Heart left ventricle (tissue), 16 donors: ENCODE measurements at regions not wholly inside any gene's neighbourhood (a gene's known extent, or its start where the extent isn't known, plus 50 kb on each side); places are given as distances from the start of the nearest gene placed in this dataset.

Experiments
- ATAC-seq, 4 donors: fragments of 200-7000 bp; cut with Tn5 transposase; one replicate each; pipeline ENCODE4 v1.9.1; 2020 to 2022; ENCODE audit warnings: moderate library complexity in 4 of 4, mild to moderate bottlenecking in 3 of 4, moderate number of reproducible peaks in 1 of 4
- DNase-seq, 5 donors: peaks; one replicate each; pipeline ENCODE4 v3.0.0-alpha.2; 2020
- H3K27ac ChIP-seq, 12 donors: fragments of 200-600 bp; sonication (generic) in 4 of 12; one replicate each; pipeline versions ENCODE4 v1.5.0 to v1.8.0; 2016 to 2022; ENCODE audit warnings: mild to moderate bottlenecking in 2 of 12
- H3K27me3 ChIP-seq, 9 donors: fragments of 200-600 bp; sonication (generic) in 2 of 9; one replicate each; pipeline versions ENCODE4 v1.5.1 to v1.8.0; 2016 to 2022; ENCODE audit warnings: mild to moderate bottlenecking in 3 of 9
- H3K36me3 ChIP-seq, 9 donors: fragments of 200-600 bp; sonication (generic) in 2 of 9; one replicate each; pipeline versions ENCODE4 v1.5.0 to v1.8.0; 2018 to 2022; ENCODE audit warnings: mild to moderate bottlenecking in 2 of 9
- H3K4me1 ChIP-seq, 12 donors: fragments of 200-600 bp; sonication (generic) in 4 of 12; one replicate each; pipeline versions ENCODE4 v1.5.0 to v1.8.0; 2016 to 2022; ENCODE audit warnings: mild to moderate bottlenecking in 3 of 12
- H3K4me3 ChIP-seq, 12 donors: fragments of 200-600 bp; sonication (generic) in 4 of 12; one replicate each; pipeline versions ENCODE4 v1.5.0 to v1.8.0; 2017 to 2022; ENCODE audit warnings: mild to moderate bottlenecking in 9 of 12, moderate library complexity in 4 of 12
- H3K9me3 ChIP-seq, 12 donors: fragments of 200-600 bp; sonication (generic) in 4 of 12; one replicate each; pipeline versions ENCODE4 v1.5.0 to v1.8.0; 2016 to 2022; ENCODE audit warnings: mild to moderate bottlenecking in 1 of 12
- CTCF ChIP-seq, 12 donors: fragments of 200-600 bp; sonication (generic) in 4 of 12; IDR thresholded peaks; one replicate each; pipeline versions ENCODE4 v1.5.0 to v1.8.0; 2018 to 2022; ENCODE audit warnings: antibody characterized with exemption in 12 of 12, mild to moderate bottlenecking in 5 of 12
- POLR2A ChIP-seq, 2 donors: fragments of 450-650 bp; IDR thresholded peaks; one replicate each; pipeline ENCODE4 v1.6.1; 2017; ENCODE audit warnings: antibody characterized with exemption in 2 of 2, mild to moderate bottlenecking in 2 of 2, moderate library complexity in 2 of 2
- WGBS, 4 donors: extraction: QIAGEN DNeasy Blood & Tissue Kit in 2 of 4; methylation state at CpG; one replicate each; pipeline versions ENCODE4 v1.1.5 to v1.1.7; 2013 to 2018; 5-methylcytosine and 5-hydroxymethylcytosine counted together
- intact Hi-C, 10 donors: fragments of 100-400 bp; cut with DNase I; formaldehyde crosslinking; loops; one replicate each; pipeline versions ENCODE4 v1.11.1 to v1.14.2; 2022
- donor health status: ischemic (EF 13 %, LVEDD 7.1; RV severe dilation, severe dysfunction).
- donor health status: healthy with polysubstance abuse.
- donor health status: DM: no; HTN: yes; CAD: no.
- donor health status: DM: no; HTN: no; CAD: no.
- donor health status: ischemic (EF 25% LVEDD 6.9; RV normal size, moderate dysfunction).
- donor health status: ischemic (EF 25% LVEDD 5.7; RV mildly dilated, moderate dysfunction).
- donor health status: healthy.
- donor health status: DM: yes; HTN: yes; CAD: no.
- donor health status: ischemic (EF 35%, LVEDD 5.7; RV mildly dilated, moderate dysfunction).
- donor health status: nonischemic (EF 11% LVEDD 7.7; RV severe dilation, severe dysfunction).
- donor health status: DM: yes; HTN: yes; CAD: no.
- donor health status: PGD.
- donor health status: ischemic (EF 29% LVEDD 5.4; RV normal size, mild dysfunction).
- donor health status: nonischemic (EF 23%, LVEDD 6.1; RV moderate dilation, normal function).

GRCh38 chr2:163987175-163987940 is 251.6 kb upstream of the FIGN start:
- TF ChIP-seq POLR2A (IDR thresholded peaks at IDR 0.05): no peak

GRCh38 chr2:163984986-163985385 is 249.2 kb upstream of the FIGN start:
- no peaks in the 10 kb centered on the region for H3K36me3 ChIP-seq
- no peak for TF ChIP-seq POLR2A (IDR thresholded peaks at IDR 0.05)
- no peak for TF ChIP-seq CTCF (IDR thresholded peaks at IDR 0.05)
- intact Hi-C loops: no loop called here
- no peak overlapping the region for H3K4me3 ChIP-seq
- H3K27ac ChIP-seq: no peak overlapping the region
- no peaks in the 10 kb centered on the region for H3K9me3 ChIP-seq
- 73 to 78% (median 77%) methylated on average over 4 of the region's 4 CpGs for WGBS, 4 donors
- H3K27me3 ChIP-seq: no peaks in the 10 kb centered on the region
- H3K4me1 ChIP-seq: no peaks in the 10 kb centered on the region
- ATAC-seq: no peak
- DNase-seq: no peak

More at GRCh38 chr2:163987175-163987940, 251.6 kb upstream of the FIGN start:
- Histone ChIP-seq H3K4me3 (no peak overlapping the region), H3K4me1 (peaks cover 0 to 2% (median 0%) of the 10 kb centered on the region in 12 donors), H3K27me3 (no peaks in the 10 kb centered on the region), H3K9me3 (no peaks in the 10 kb centered on the region), H3K36me3 (no peaks in the 10 kb centered on the region), H3K27ac (no peak overlapping the region)
- 93 to 96% (median 94%) methylated on average over 6 of the region's 6 CpGs for WGBS, 4 donors
- ATAC-seq (no peak), DNase-seq (no peak)
- intact Hi-C loops: no loop called here

- Histone ChIP-seq H3K27me3 (no peaks in the 10 kb centered on the region), H3K4me3 (no peak overlapping the region), H3K36me3 (no peaks in the 10 kb centered on the region), H3K4me1 (no peaks in the 10 kb centered on the region), H3K27ac (no peak overlapping the region), H3K9me3 (no peaks in the 10 kb centered on the region)
- no peak for DNase-seq
- TF ChIP-seq POLR2A (IDR thresholded peaks at IDR 0.05): no peak
- 64 to 86% (median 80%) methylated on average over 2 of the region's 2 CpGs for WGBS, 4 donors
- intact Hi-C loops: no loop called here
- ATAC-seq: no peak
These were observed 248.1 kb upstream of the FIGN start for GRCh38 chr2:163983911-163984310.

GRCh38 chr2:163982938-163983337 is 247.1 kb upstream of the FIGN start:
- Histone ChIP-seq H3K27ac (no peak overlapping the region), H3K36me3 (no peaks in the 10 kb centered on the region), H3K4me1 (no peaks in the 10 kb centered on the region), H3K4me3 (no peak overlapping the region), H3K27me3 (no peaks in the 10 kb centered on the region), H3K9me3 (no peaks in the 10 kb centered on the region)
- TF ChIP-seq CTCF (IDR thresholded peaks at IDR 0.05): no peak
- no peak for TF ChIP-seq POLR2A (IDR thresholded peaks at IDR 0.05)
- no peak for DNase-seq
- intact Hi-C loops: no loop called here
- ATAC-seq: no peak

- DNase-seq (no peak), ATAC-seq (no peak)
- peaks cover 0 to 6% (median 0%) of the 10 kb centered on the region in 12 donors for H3K9me3 ChIP-seq
- peaks cover 0 to 7% (median 0%) of the 10 kb centered on the region in 12 donors for H3K4me1 ChIP-seq
- H3K27ac ChIP-seq: no peak overlapping the region
- WGBS, 4 donors: 51 to 69% (median 60%) methylated on average over 1 of the region's 1 CpG
- H3K27me3 ChIP-seq: no peaks in the 10 kb centered on the region
- intact Hi-C loops: loop anchor here in 1 of 10 donors (10.0 kb wide), 1 partner anchor 240 kb away; the partner anchor contains the start of gene FIGN
- no peaks in the 10 kb centered on the region for H3K36me3 ChIP-seq
- H3K4me3 ChIP-seq: no peak overlapping the region
- TF ChIP-seq CTCF (IDR thresholded peaks at IDR 0.05): no peak
- TF ChIP-seq POLR2A (IDR thresholded peaks at IDR 0.05): no peak
These were observed 239.0 kb upstream of the FIGN start for GRCh38 chr2:163974766-163975165.
